Fibroblast of pulmonary artery (primary cell): ENCODE measurements at regions not wholly inside any gene's neighbourhood (a gene's known extent, or its start where the extent isn't known, plus 50 kb on each side); places are given as distances from the start of the nearest gene placed in this dataset.

Experiments
- DNase-seq: peaks from one replicate; pipeline ENCODE4 v3.0.0-alpha.2; 2010; ENCODE audit warnings: low read depth
- H3K4me3 ChIP-seq: replicated peaks from 2 replicates; pipeline ENCODE4 v1.5.1; 2011; ENCODE audit warnings: low read depth, mild to moderate bottlenecking, control low read depth, low read length, moderate library complexity
- TF ChIP-seq, protein P1 (sequence below): IDR thresholded peaks from 2 replicates; pipeline ENCODE4 v1.5.1; 2011; ENCODE audit warnings: mild to moderate bottlenecking, control low read depth, low read length, inconsistent platforms; ENCODE audit errors: missing control alignments

GRCh38 chr2:22897428-22897827 is 487.6 kb upstream of the KLHL29 start:
- TF ChIP-seq, protein P1, sequence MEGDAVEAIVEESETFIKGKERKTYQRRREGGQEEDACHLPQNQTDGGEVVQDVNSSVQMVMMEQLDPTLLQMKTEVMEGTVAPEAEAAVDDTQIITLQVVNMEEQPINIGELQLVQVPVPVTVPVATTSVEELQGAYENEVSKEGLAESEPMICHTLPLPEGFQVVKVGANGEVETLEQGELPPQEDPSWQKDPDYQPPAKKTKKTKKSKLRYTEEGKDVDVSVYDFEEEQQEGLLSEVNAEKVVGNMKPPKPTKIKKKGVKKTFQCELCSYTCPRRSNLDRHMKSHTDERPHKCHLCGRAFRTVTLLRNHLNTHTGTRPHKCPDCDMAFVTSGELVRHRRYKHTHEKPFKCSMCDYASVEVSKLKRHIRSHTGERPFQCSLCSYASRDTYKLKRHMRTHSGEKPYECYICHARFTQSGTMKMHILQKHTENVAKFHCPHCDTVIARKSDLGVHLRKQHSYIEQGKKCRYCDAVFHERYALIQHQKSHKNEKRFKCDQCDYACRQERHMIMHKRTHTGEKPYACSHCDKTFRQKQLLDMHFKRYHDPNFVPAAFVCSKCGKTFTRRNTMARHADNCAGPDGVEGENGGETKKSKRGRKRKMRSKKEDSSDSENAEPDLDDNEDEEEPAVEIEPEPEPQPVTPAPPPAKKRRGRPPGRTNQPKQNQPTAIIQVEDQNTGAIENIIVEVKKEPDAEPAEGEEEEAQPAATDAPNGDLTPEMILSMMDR, result no peak
- no peak overlapping the region for H3K4me3 ChIP-seq
- no peak for DNase-seq

DNA sequence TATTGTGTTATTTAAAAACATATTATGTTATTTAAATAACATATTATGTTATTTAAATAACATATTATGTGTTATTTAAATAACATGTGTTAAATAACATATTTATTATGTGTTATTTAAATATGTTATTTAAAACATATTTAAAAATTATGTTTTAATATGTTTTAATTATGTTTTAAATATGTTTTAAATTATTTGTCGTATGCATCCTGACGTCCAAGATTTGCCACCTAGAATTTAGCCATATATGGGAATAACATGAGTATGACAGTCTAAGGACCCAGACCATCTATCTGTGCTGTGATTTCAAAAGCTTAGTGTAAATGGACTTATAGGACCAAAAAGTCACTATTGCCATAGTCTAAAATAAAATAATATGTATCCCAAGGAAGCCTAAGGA is 484.3 kb upstream of the KLHL29 start:
- H3K4me3 ChIP-seq, result no peak overlapping the region
- TF ChIP-seq, protein P1, result no peak

GRCh38 chr2:22901471-22902179 is 483.4 kb upstream of the KLHL29 start:
- H3K4me3 ChIP-seq, result no peak overlapping the region
- DNase-seq, result no peak
- TF ChIP-seq, protein P1, result no peak

More for the DNA sequence above, 484.3 kb upstream of the KLHL29 start:
- DNase-seq, result no peak

GRCh38 chr2:22902180-22902550 is 482.8 kb upstream of the KLHL29 start:
- no peak overlapping the region for H3K4me3 ChIP-seq
- TF ChIP-seq, protein P1, result no peak
- DNase-seq, result no peak

GRCh38 chr2:22902662-22903165 is 482.3 kb upstream of the KLHL29 start:
- DNase-seq, result no peak
- TF ChIP-seq, protein P1, result no peak
- H3K4me3 ChIP-seq, result no peak overlapping the region

- no peak for DNase-seq
- H3K4me3 ChIP-seq, result no peak overlapping the region
- TF ChIP-seq, protein P1, result no peak
Observed at GRCh38 chr2:22903616-22904015, 481.4 kb upstream of the KLHL29 start.

- H3K4me3 ChIP-seq, result no peak overlapping the region
- TF ChIP-seq, protein P1, result peak; percentile 20
- DNase-seq, result no peak
Observed at GRCh38 chr2:22904126-22904684, 480.8 kb upstream of the KLHL29 start.
